Stimulated activated naive CD8-positive, alpha-beta T cell treated with anti-CD3 and anti-CD28 coated beads, Interleukin-15, amount 100 ng/mL, for 72 hours (primary cell): ENCODE measurements at regions not wholly inside any gene's neighbourhood (a gene's known extent, or its start where the extent isn't known, plus 50 kb on each side); places are given as distances from the start of the nearest gene placed in this dataset.
A peak's percentile ranks its signal among the peaks of the same experiment; 100 is the strongest.

Experiments used
- ATAC-seq: fragments of 150-1000 bp; cut with Tn5 transposase; 2 replicates; pipeline ENCODE4 v1.10.0; 2021; ENCODE audit warnings: mild to moderate bottlenecking, moderate library complexity
- DNase-seq, 2 donors: peaks; one replicate each; pipeline ENCODE4 v3.0.0; 2021 to 2022
- H3K27ac Mint-ChIP-seq, 2 donors: one replicate each; pipeline ENCODE4 v1.8.0; 2022; ENCODE audit warnings: mild to moderate bottlenecking in 2 of 2, mixed read lengths in 2 of 2, moderate library complexity in 2 of 2
- H3K27me3 Mint-ChIP-seq: one replicate; pipeline ENCODE4 v1.8.0; 2022; ENCODE audit warnings: mixed read lengths
- H3K4me1 Mint-ChIP-seq: one replicate; pipeline ENCODE4 v1.8.0; 2022; ENCODE audit warnings: mild to moderate bottlenecking, mixed read lengths
- H3K4me3 Mint-ChIP-seq, 2 donors: one replicate each; pipeline ENCODE4 v1.8.0; 2022; ENCODE audit warnings: mild to moderate bottlenecking in 2 of 2, mixed read lengths in 2 of 2, moderate library complexity in 1 of 2
- H3K9me3 Mint-ChIP-seq, 2 donors: one replicate each; pipeline ENCODE4 v1.8.0; 2022; ENCODE audit warnings: mixed read lengths in 2 of 2

- Mint-ChIP-seq H3K27me3 (no peaks in the 10 kb centered on the region), H3K9me3 (peaks cover 5 to 14% of the 10 kb centered on the region in 2 donors), H3K4me3 (no peak overlapping the region), H3K27ac (no peak overlapping the region), H3K4me1 (no peaks in the 10 kb centered on the region)
- DNase-seq = no peak
- ATAC-seq = no peak
Measured at GRCh38 chr13:102993348-102993747, 72.9 kb downstream of the SLC10A2 start.

DNA sequence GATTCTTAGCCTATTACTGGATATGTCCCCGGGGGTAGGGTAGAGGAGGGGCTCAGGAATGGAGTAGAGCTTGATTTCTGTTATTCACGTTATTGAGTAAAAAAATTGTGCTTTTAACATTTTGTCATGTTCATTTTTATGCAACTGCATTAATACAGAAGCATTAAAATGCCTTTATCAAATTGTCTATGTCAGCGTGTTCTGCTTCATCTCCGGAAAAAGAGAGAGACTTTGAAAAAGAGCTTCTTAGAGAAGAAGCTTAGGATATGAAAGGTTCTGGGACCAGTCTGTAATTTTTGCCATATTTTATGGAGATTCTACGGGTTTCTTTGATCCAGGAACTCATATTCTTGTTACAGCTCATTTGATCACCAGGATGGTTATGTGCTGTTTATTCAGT, 82.0 kb downstream of the SLC10A2 start:
- no peak for ATAC-seq
- no peak for DNase-seq
- H3K4me3 Mint-ChIP-seq = no peak overlapping the region
- peaks cover 28 to 31% of the 10 kb centered on the region in 2 donors for H3K9me3 Mint-ChIP-seq
- H3K4me1 Mint-ChIP-seq = no peaks in the 10 kb centered on the region
- no peaks in the 10 kb centered on the region for H3K27me3 Mint-ChIP-seq
- no peak overlapping the region for H3K27ac Mint-ChIP-seq

DNA sequence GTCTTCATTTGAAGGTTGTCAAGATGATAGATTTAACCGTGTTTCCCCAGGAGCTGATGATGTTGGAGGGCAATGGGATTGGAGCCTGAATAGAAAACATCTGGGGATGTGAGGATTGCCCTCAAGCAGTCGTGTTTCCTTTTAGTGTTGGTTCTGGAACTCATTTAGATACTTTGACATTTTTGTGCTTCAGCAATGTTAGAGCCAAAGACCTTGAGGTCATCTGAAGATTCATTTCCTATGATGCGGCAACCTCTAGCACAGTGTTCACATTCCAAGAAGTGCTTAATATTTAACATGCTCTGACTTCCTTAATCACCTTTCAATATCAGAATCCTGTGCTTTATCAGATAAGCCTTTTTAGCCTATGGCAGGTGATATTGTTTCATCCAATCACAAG, 82.7 kb downstream of the SLC10A2 start:
- no peaks in the 10 kb centered on the region for H3K27me3 Mint-ChIP-seq
- H3K27ac Mint-ChIP-seq = no peak overlapping the region
- no peak for DNase-seq
- H3K9me3 Mint-ChIP-seq = peaks cover 24 to 27% of the 10 kb centered on the region in 2 donors
- no peaks in the 10 kb centered on the region for H3K4me1 Mint-ChIP-seq
- ATAC-seq = no peak
- H3K4me3 Mint-ChIP-seq = no peak overlapping the region

GRCh38 chr13:102980331-102980982, 85.8 kb downstream of the SLC10A2 start:
- no peak for ATAC-seq
- Mint-ChIP-seq H3K27me3 (no peaks in the 10 kb centered on the region), H3K4me3 (no peak overlapping the region), H3K27ac (no peak overlapping the region), H3K9me3 (peaks cover 0 to 5% of the 10 kb centered on the region in 2 donors), H3K4me1 (no peaks in the 10 kb centered on the region)
- DNase-seq = no peak

DNA sequence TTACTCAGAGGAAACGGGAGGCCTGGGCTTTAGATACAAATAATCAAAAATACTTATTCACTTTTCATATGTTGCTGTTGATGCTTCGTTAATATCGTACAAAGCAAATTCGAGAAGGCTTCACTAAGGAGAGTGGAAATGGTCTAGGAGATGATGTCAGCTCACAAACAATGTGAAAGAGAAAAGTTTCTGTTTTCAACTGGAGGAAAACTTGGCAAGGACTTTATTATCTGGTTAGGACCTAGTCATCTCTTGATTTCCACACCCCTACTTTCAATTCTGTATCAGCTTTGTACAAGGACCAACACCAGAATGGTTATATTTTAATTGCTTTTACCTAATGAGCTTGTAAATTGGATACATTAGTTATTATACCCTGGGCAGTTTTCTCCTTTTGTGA, 88.0 kb downstream of the SLC10A2 start:
- Mint-ChIP-seq H3K4me3 (no peak overlapping the region), H3K4me1 (no peaks in the 10 kb centered on the region), H3K9me3 (peaks cover 0 to 5% of the 10 kb centered on the region in 2 donors), H3K27me3 (no peaks in the 10 kb centered on the region), H3K27ac (no peak overlapping the region)
- DNase-seq (no peak), ATAC-seq (no peak)

- ATAC-seq = no peak
- H3K27me3 Mint-ChIP-seq = no peaks in the 10 kb centered on the region
- peaks cover 0 to 1% of the 10 kb centered on the region in 2 donors for H3K9me3 Mint-ChIP-seq
- H3K4me1 Mint-ChIP-seq = no peaks in the 10 kb centered on the region
- no peak overlapping the region for H3K4me3 Mint-ChIP-seq
- DNase-seq = no peak
- no peak overlapping the region for H3K27ac Mint-ChIP-seq
Measured at GRCh38 chr13:102977471-102977870, 88.7 kb downstream of the SLC10A2 start.

- no peaks in the 10 kb centered on the region for H3K4me1 Mint-ChIP-seq
Measured at GRCh38 chr13:102974317-102975087, 91.7 kb downstream of the SLC10A2 start.

GRCh38 chr13:102972191-102972590, 94.0 kb downstream of the SLC10A2 start:
- Mint-ChIP-seq H3K4me1 (no peaks in the 10 kb centered on the region), H3K4me3 (no peak overlapping the region), H3K9me3 (no peaks in the 10 kb centered on the region), H3K27ac (no peak overlapping the region), H3K27me3 (no peaks in the 10 kb centered on the region)
- no peak for DNase-seq
- no peak for ATAC-seq

More at GRCh38 chr13:102974317-102975087, 91.7 kb downstream of the SLC10A2 start:
- H3K27ac Mint-ChIP-seq = no peak overlapping the region
- no peak for ATAC-seq
- H3K27me3 Mint-ChIP-seq = no peaks in the 10 kb centered on the region
- no peaks in the 10 kb centered on the region for H3K9me3 Mint-ChIP-seq
- DNase-seq = no peak
- no peak overlapping the region for H3K4me3 Mint-ChIP-seq

GRCh38 chr13:102970542-102970941, 95.7 kb downstream of the SLC10A2 start:
- no peak overlapping the region for H3K27ac Mint-ChIP-seq
- H3K4me3 Mint-ChIP-seq = no peak overlapping the region
- H3K27me3 Mint-ChIP-seq = no peaks in the 10 kb centered on the region
- no peak for ATAC-seq
- no peaks in the 10 kb centered on the region for H3K4me1 Mint-ChIP-seq
- DNase-seq = no peak
- H3K9me3 Mint-ChIP-seq = no peaks in the 10 kb centered on the region

GRCh38 chr13:102968572-102969228, 97.5 kb downstream of the SLC10A2 start:
- H3K9me3 Mint-ChIP-seq = no peaks in the 10 kb centered on the region
- DNase-seq = no peak
- ATAC-seq = no peak
- H3K27me3 Mint-ChIP-seq = no peaks in the 10 kb centered on the region
- H3K4me1 Mint-ChIP-seq = no peaks in the 10 kb centered on the region
- no peak overlapping the region for H3K4me3 Mint-ChIP-seq
- peak overlapping the region in 1 of 2 donors; percentile 71 for H3K27ac Mint-ChIP-seq

GRCh38 chr13:102965802-102966201, 100.4 kb downstream of the SLC10A2 start:
- H3K4me1 Mint-ChIP-seq = no peaks in the 10 kb centered on the region
- H3K9me3 Mint-ChIP-seq = no peaks in the 10 kb centered on the region
- ATAC-seq = no peak
- H3K27me3 Mint-ChIP-seq = no peaks in the 10 kb centered on the region
- H3K27ac Mint-ChIP-seq = no peak overlapping the region
- H3K4me3 Mint-ChIP-seq = no peak overlapping the region
- DNase-seq = no peak

GRCh38 chr13:102962430-102962829, 103.8 kb downstream of the SLC10A2 start:
- Mint-ChIP-seq H3K4me1 (no peaks in the 10 kb centered on the region), H3K4me3 (no peak overlapping the region), H3K27ac (no peak overlapping the region), H3K9me3 (no peaks in the 10 kb centered on the region), H3K27me3 (no peaks in the 10 kb centered on the region)
- ATAC-seq (no peak), DNase-seq (no peak)

GRCh38 chr13:102960959-102961358, 105.3 kb downstream of the SLC10A2 start:
- DNase-seq = no peak
- Mint-ChIP-seq H3K4me1 (no peaks in the 10 kb centered on the region), H3K27me3 (no peaks in the 10 kb centered on the region), H3K27ac (no peak overlapping the region), H3K4me3 (no peak overlapping the region), H3K9me3 (no peaks in the 10 kb centered on the region)
- ATAC-seq = no peak

- ATAC-seq = no peak
- no peak for DNase-seq
- no peaks in the 10 kb centered on the region for H3K4me1 Mint-ChIP-seq
- H3K4me3 Mint-ChIP-seq = no peak overlapping the region
- no peaks in the 10 kb centered on the region for H3K9me3 Mint-ChIP-seq
- peaks cover 15% of the 10 kb centered on the region for H3K27me3 Mint-ChIP-seq
- H3K27ac Mint-ChIP-seq = no peak overlapping the region
Measured at GRCh38 chr13:102956449-102956848, 109.8 kb downstream of the SLC10A2 start.

- Mint-ChIP-seq H3K9me3 (no peaks in the 10 kb centered on the region), H3K4me3 (no peak overlapping the region), H3K27me3 (peaks cover 18% of the 10 kb centered on the region), H3K27ac (no peak overlapping the region), H3K4me1 (no peaks in the 10 kb centered on the region)
- no peak for DNase-seq
- ATAC-seq = no peak
Measured at GRCh38 chr13:102954350-102954749, 108.5 kb downstream of the ERCC5 start.

DNA sequence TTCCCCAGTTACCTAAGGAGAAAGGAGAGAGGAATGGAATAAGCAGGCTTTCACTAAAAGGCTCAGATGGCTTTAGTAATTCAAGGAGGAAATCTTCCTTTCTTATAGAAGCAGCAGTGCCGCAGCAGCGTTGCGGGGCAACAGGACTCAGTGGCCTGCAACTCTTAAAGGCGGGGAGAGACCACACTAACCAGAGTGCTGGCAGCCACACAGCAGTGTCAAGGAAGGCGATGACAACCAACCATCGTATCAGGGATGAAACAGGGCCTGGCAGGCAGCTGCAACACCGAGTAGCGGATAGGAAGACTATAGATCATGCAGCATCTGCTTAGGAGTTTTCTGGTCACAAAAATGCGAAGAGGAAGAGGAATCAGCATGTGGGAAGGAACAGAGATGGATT, 106.0 kb downstream of the ERCC5 start:
- Mint-ChIP-seq H3K9me3 (no peaks in the 10 kb centered on the region), H3K27me3 (peaks cover 27% of the 10 kb centered on the region), H3K4me1 (no peaks in the 10 kb centered on the region), H3K27ac (no peak overlapping the region), H3K4me3 (no peak overlapping the region)
- DNase-seq = no peak
- no peak for ATAC-seq
